Thoracic aorta (tissue), 2 donors: ENCODE measurements at regions not wholly inside any gene's neighbourhood (a gene's known extent, or its start where the extent isn't known, plus 50 kb on each side); places are given as distances from the start of the nearest gene placed in this dataset.
"Not testable (repeated sequence)": the region's sequence is repeated elsewhere in the genome, so short reads cannot be mapped to it uniquely, and the experiment has no call there.

Source experiments
- ATAC-seq: fragments of 150-250 bp; one replicate; pipeline ENCODE4 v1.8.0; 2017; ENCODE audit warnings: low read depth; ENCODE audit not compliant: insufficient number of reproducible peaks, low FRiP score
- DNase-seq: peaks from one replicate; pipeline ENCODE4 v3.0.0-alpha.2; 2020; ENCODE audit warnings: low spot score
- H3K27ac ChIP-seq, 2 donors: fragments of 200-600 bp; sonication (generic); 1 replicate in 1 of 2; 2 replicates in 1 of 2; pipeline ENCODE4 v1.5.1; 2016; ENCODE audit warnings: mild to moderate bottlenecking in 2 of 2, moderate library complexity in 2 of 2
- H3K27me3 ChIP-seq: fragments of 200-600 bp; sonication (generic); replicated peaks from 2 replicates; pipeline ENCODE4 v1.6.0; 2016; ENCODE audit warnings: mild to moderate bottlenecking; ENCODE audit not compliant: insufficient read depth
- H3K36me3 ChIP-seq: fragments of 200-600 bp; sonication (generic); one replicate; pipeline ENCODE4 v1.5.1; 2016
- H3K4me1 ChIP-seq, 2 donors: fragments of 200-600 bp; sonication (generic); 1 replicate in 1 of 2; 2 replicates in 1 of 2; pipeline versions ENCODE4 v1.5.1 to v1.6.0; 2016; ENCODE audit warnings: low read depth in 2 of 2, mild to moderate bottlenecking in 1 of 2; ENCODE audit not compliant: control insufficient read depth in 1 of 2
- H3K4me3 ChIP-seq: fragments of 200-600 bp; sonication (generic); 2 replicates; pipeline ENCODE4 v1.5.1; 2016; ENCODE audit warnings: mild to moderate bottlenecking
- H3K9me3 ChIP-seq: fragments of 200-600 bp; sonication (generic); 2 replicates; pipeline ENCODE4 v1.5.1; 2016
- CTCF ChIP-seq: fragments of 200-600 bp; sonication (generic); IDR thresholded peaks from one replicate; pipeline ENCODE4 v1.5.1; 2019; ENCODE audit warnings: antibody characterized with exemption

- H3K4me1 ChIP-seq: peaks cover 2 to 13% of the 10 kb centered on the region in 2 donors
- no peaks in the 10 kb centered on the region for H3K9me3 ChIP-seq
- no peak overlapping the region for H3K27ac ChIP-seq
- DNase-seq (no peak), ATAC-seq (no peak)
- no peak for TF ChIP-seq CTCF
- H3K36me3 ChIP-seq: no peaks in the 10 kb centered on the region
- no peak overlapping the region for H3K4me3 ChIP-seq
- no peaks in the 10 kb centered on the region for H3K27me3 ChIP-seq
Measured at GRCh38 chr1:56125316-56125715, 454.0 kb downstream of the PLPP3 start.

GRCh38 chr1:56123826-56124225 lies 455.5 kb downstream of the PLPP3 start:
- ATAC-seq (no peak), DNase-seq (no peak)
- Histone ChIP-seq H3K27ac (no peak overlapping the region), H3K4me3 (no peak overlapping the region), H3K36me3 (no peaks in the 10 kb centered on the region), H3K4me1 (peaks cover 2 to 13% of the 10 kb centered on the region in 2 donors), H3K27me3 (no peaks in the 10 kb centered on the region), H3K9me3 (no peaks in the 10 kb centered on the region)
- no peak for TF ChIP-seq CTCF

- Histone ChIP-seq H3K36me3 (no peaks in the 10 kb centered on the region), H3K27me3 (no peaks in the 10 kb centered on the region), H3K4me3 (no peak overlapping the region), H3K9me3 (no peaks in the 10 kb centered on the region), H3K27ac (no peak overlapping the region), H3K4me1 (peaks cover 2 to 13% of the 10 kb centered on the region in 2 donors)
- TF ChIP-seq CTCF: no peak
- no peak for DNase-seq
- no peak for ATAC-seq
Measured at GRCh38 chr1:56123421-56123820, 455.9 kb downstream of the PLPP3 start.

GRCh38 chr1:56120021-56120420 lies 459.3 kb downstream of the PLPP3 start:
- H3K36me3 ChIP-seq: no peaks in the 10 kb centered on the region
- H3K27ac ChIP-seq: no peak overlapping the region
- H3K27me3 ChIP-seq: no peaks in the 10 kb centered on the region
- H3K4me1 ChIP-seq: no peaks in the 10 kb centered on the region
- no peak for TF ChIP-seq CTCF
- no peak overlapping the region for H3K4me3 ChIP-seq
- ATAC-seq (no peak), DNase-seq (no peak)
- H3K9me3 ChIP-seq: no peaks in the 10 kb centered on the region

- not testable (repeated sequence) for H3K27ac ChIP-seq, ATAC-seq, H3K9me3 ChIP-seq, H3K4me3 ChIP-seq, H3K4me1 ChIP-seq, H3K27me3 ChIP-seq, H3K36me3 ChIP-seq, DNase-seq
Measured at GRCh38 chr1:56118676-56119075, 460.7 kb downstream of the PLPP3 start.

GRCh38 chr1:56115701-56116100 lies 463.7 kb downstream of the PLPP3 start:
- Histone ChIP-seq H3K4me1 (no peaks in the 10 kb centered on the region), H3K36me3 (no peaks in the 10 kb centered on the region), H3K4me3 (no peak overlapping the region), H3K27ac (no peak overlapping the region), H3K9me3 (no peaks in the 10 kb centered on the region), H3K27me3 (no peaks in the 10 kb centered on the region)
- no peak for TF ChIP-seq CTCF
- ATAC-seq (no peak), DNase-seq (no peak)
